ENCODE measurements at regions not wholly inside any gene's neighbourhood (a gene's known extent, or its start where the extent isn't known, plus 50 kb on each side); places are given as distances from the start of the nearest gene placed in this dataset.

DNA sequence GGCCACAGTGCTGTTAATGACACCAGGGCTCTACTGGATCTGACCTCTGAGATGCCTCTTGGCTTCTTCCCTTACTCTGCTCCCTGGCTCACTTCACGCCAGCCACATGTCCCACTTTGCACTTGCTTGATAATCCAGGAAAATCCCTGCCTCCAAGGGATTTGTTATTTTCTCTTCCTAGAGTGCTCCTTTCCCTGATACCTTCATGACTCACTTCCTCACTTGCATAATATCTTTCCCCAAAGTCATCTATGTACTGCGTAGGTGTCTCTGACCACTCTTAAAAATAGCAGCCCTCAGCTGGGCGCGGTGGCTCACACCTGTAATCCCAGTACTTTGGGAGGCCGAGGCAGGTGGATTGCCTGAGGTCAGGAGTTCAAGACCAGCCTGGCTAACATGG is 572.3 kb downstream of the PLCL1 start:
- TF ChIP-seq, protein P1, sequence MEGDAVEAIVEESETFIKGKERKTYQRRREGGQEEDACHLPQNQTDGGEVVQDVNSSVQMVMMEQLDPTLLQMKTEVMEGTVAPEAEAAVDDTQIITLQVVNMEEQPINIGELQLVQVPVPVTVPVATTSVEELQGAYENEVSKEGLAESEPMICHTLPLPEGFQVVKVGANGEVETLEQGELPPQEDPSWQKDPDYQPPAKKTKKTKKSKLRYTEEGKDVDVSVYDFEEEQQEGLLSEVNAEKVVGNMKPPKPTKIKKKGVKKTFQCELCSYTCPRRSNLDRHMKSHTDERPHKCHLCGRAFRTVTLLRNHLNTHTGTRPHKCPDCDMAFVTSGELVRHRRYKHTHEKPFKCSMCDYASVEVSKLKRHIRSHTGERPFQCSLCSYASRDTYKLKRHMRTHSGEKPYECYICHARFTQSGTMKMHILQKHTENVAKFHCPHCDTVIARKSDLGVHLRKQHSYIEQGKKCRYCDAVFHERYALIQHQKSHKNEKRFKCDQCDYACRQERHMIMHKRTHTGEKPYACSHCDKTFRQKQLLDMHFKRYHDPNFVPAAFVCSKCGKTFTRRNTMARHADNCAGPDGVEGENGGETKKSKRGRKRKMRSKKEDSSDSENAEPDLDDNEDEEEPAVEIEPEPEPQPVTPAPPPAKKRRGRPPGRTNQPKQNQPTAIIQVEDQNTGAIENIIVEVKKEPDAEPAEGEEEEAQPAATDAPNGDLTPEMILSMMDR (IDR thresholded peaks at IDR 0.05; ENCODE audit: low read length) = no peak
- no peak for TF ChIP-seq EZH2 (optimal IDR thresholded peaks at IDR 0.05; ENCODE audit: low read depth, low read length)
